ACC112 (cell line): ENCODE measurements at regions not wholly inside any gene's neighbourhood (a gene's known extent, or its start where the extent isn't known, plus 50 kb on each side); places are given as distances from the start of the nearest gene placed in this dataset.
"Not testable (repeated sequence)": the region's sequence is repeated elsewhere in the genome, so short reads cannot be mapped to it uniquely, and the experiment has no call there.

Experiments
- H2AFZ ChIP-seq: fragments of 200-600 bp; sonication (generic); one replicate; pipeline ENCODE4 v1.6.0; 2017; ENCODE audit warnings: antibody characterized with exemption, low read length; ENCODE audit not compliant: unreplicated experiment
- H3K27ac ChIP-seq: fragments of 200-600 bp; sonication (generic); 2 replicates; pipeline ENCODE4 v1.5.1; 2014; ENCODE audit warnings: low read depth, mild to moderate bottlenecking, antibody characterized with exemption, low read length, moderate library complexity
- H3K27me3 ChIP-seq: fragments of 200-600 bp; sonication (generic); 2 replicates; pipeline ENCODE4 v1.6.1; 2014; ENCODE audit warnings: mild to moderate bottlenecking, antibody characterized with exemption, low read length, moderate library complexity, mixed read lengths; ENCODE audit not compliant: insufficient read depth
- H3K36me3 ChIP-seq: fragments of 200-600 bp; sonication (generic); 2 replicates; pipeline ENCODE4 v1.6.1; 2016; ENCODE audit warnings: mild to moderate bottlenecking, antibody characterized with exemption, low read length, moderate library complexity, mixed read lengths; ENCODE audit not compliant: insufficient read depth
- H3K4me1 ChIP-seq: fragments of 200-600 bp; sonication (generic); one replicate; pipeline ENCODE4 v1.6.1; 2016; ENCODE audit warnings: low read length, mixed read lengths; ENCODE audit not compliant: insufficient read depth, unreplicated experiment, control insufficient read depth
- H3K4me3 ChIP-seq: fragments of 200-600 bp; sonication (generic); 2 replicates; pipeline ENCODE4 v1.5.1; 2014; ENCODE audit warnings: mild to moderate bottlenecking, low read depth, low read length
- H3K79me2 ChIP-seq: fragments of 200-600 bp; sonication (generic); one replicate; pipeline ENCODE4 v1.6.0; 2016; ENCODE audit warnings: low read length; ENCODE audit not compliant: control insufficient read depth, unreplicated experiment, insufficient read depth

- H3K79me2 ChIP-seq, H3K4me3 ChIP-seq, H3K4me1 ChIP-seq, H3K27me3 ChIP-seq, H2AFZ ChIP-seq, H3K36me3 ChIP-seq, H3K27ac ChIP-seq: not testable (repeated sequence)
These were observed 402.0 kb downstream of the ZNF33B start for GRCh38 chr10:42236401-42236800.

- not testable (repeated sequence) for H3K79me2 ChIP-seq, H3K27ac ChIP-seq, H3K4me1 ChIP-seq, H3K27me3 ChIP-seq, H2AFZ ChIP-seq, H3K36me3 ChIP-seq, H3K4me3 ChIP-seq
These were observed 402.6 kb downstream of the ZNF33B start for GRCh38 chr10:42235736-42236135.

- not testable (repeated sequence) for H3K27ac ChIP-seq, H3K27me3 ChIP-seq, H3K4me3 ChIP-seq, H3K79me2 ChIP-seq, H3K36me3 ChIP-seq, H2AFZ ChIP-seq, H3K4me1 ChIP-seq
These were observed 403.1 kb downstream of the ZNF33B start for GRCh38 chr10:42235241-42235640.

- not testable (repeated sequence) for H3K4me3 ChIP-seq, H3K4me1 ChIP-seq, H2AFZ ChIP-seq, H3K36me3 ChIP-seq, H3K79me2 ChIP-seq, H3K27ac ChIP-seq, H3K27me3 ChIP-seq
These were observed 403.9 kb downstream of the ZNF33B start for GRCh38 chr10:42234506-42234905.

- H3K27ac ChIP-seq, H3K4me1 ChIP-seq, H3K36me3 ChIP-seq, H2AFZ ChIP-seq, H3K27me3 ChIP-seq, H3K4me3 ChIP-seq, H3K79me2 ChIP-seq: not testable (repeated sequence)
These were observed 404.7 kb downstream of the ZNF33B start for GRCh38 chr10:42233461-42234206.

GRCh38 chr10:42232955-42233354, 405.4 kb downstream of the ZNF33B start:
- H3K36me3 ChIP-seq, H2AFZ ChIP-seq, H3K4me1 ChIP-seq, H3K27me3 ChIP-seq, H3K27ac ChIP-seq, H3K4me3 ChIP-seq, H3K79me2 ChIP-seq: not testable (repeated sequence)

- not testable (repeated sequence) for H3K36me3 ChIP-seq, H3K79me2 ChIP-seq, H3K27ac ChIP-seq, H3K4me3 ChIP-seq, H3K27me3 ChIP-seq, H2AFZ ChIP-seq, H3K4me1 ChIP-seq
These were observed 407.6 kb downstream of the ZNF33B start for GRCh38 chr10:42230812-42231211.

GRCh38 chr10:42230115-42230514, 408.3 kb downstream of the ZNF33B start:
- not testable (repeated sequence) for H3K36me3 ChIP-seq, H3K79me2 ChIP-seq, H3K4me1 ChIP-seq, H3K4me3 ChIP-seq, H3K27ac ChIP-seq, H3K27me3 ChIP-seq, H2AFZ ChIP-seq

GRCh38 chr10:42227859-42228258, 410.5 kb downstream of the ZNF33B start:
- H3K4me1 ChIP-seq, H2AFZ ChIP-seq, H3K27ac ChIP-seq, H3K36me3 ChIP-seq, H3K79me2 ChIP-seq, H3K4me3 ChIP-seq, H3K27me3 ChIP-seq: not testable (repeated sequence)

GRCh38 chr10:42193588-42193987, 444.8 kb downstream of the ZNF33B start:
- H2AFZ ChIP-seq, H3K4me3 ChIP-seq, H3K27me3 ChIP-seq, H3K4me1 ChIP-seq, H3K36me3 ChIP-seq, H3K79me2 ChIP-seq, H3K27ac ChIP-seq: not testable (repeated sequence)

GRCh38 chr10:42192450-42192849, 445.9 kb downstream of the ZNF33B start:
- H3K4me1 ChIP-seq, H3K36me3 ChIP-seq, H3K27me3 ChIP-seq, H3K27ac ChIP-seq, H3K79me2 ChIP-seq, H2AFZ ChIP-seq, H3K4me3 ChIP-seq: not testable (repeated sequence)
